Testis (tissue), 2 donors: ENCODE measurements at regions not wholly inside any gene's neighbourhood (a gene's known extent, or its start where the extent isn't known, plus 50 kb on each side); places are given as distances from the start of the nearest gene placed in this dataset.

Experiments used
- DNase-seq: peaks from one replicate; pipeline ENCODE4 v3.0.0-alpha.2; 2019
- H3K27ac ChIP-seq, 2 donors: fragments of 200-600 bp; sonication (generic); one replicate each; pipeline ENCODE4 v1.5.1; 2019
- H3K27me3 ChIP-seq: fragments of 200-600 bp; sonication (generic); one replicate; pipeline ENCODE4 v1.5.1; 2019
- H3K36me3 ChIP-seq: fragments of 200-600 bp; sonication (generic); one replicate; pipeline ENCODE4 v1.5.1; 2017; ENCODE audit warnings: low read depth; ENCODE audit errors: missing control alignments
- H3K4me1 ChIP-seq: fragments of 200-600 bp; sonication (generic); one replicate; pipeline ENCODE4 v1.5.1; 2019
- H3K4me3 ChIP-seq, 2 donors: fragments of 200-600 bp; sonication (generic); one replicate each; pipeline ENCODE4 v1.5.1; 2017 to 2019
- H3K9me3 ChIP-seq: fragments of 200-600 bp; sonication (generic); one replicate; pipeline ENCODE4 v1.5.1; 2017
- POLR2A ChIP-seq: fragments of 450-650 bp; IDR thresholded peaks from one replicate; pipeline ENCODE4 v1.6.1; 2017; ENCODE audit warnings: antibody characterized with exemption, mild to moderate bottlenecking, moderate library complexity
- WGBS, 2 donors: methylation state at CpG; one replicate each; pipeline ENCODE4 v1.1.5; 2018; 5-methylcytosine and 5-hydroxymethylcytosine counted together
- intact Hi-C: fragments of 100-400 bp; cut with DNase I; formaldehyde crosslinking; loops from one replicate; pipeline ENCODE4 v1.15.1; 2023; ENCODE audit warnings: low total_unique reads
- TF ChIP-seq, protein P1 (sequence below), 3 experiments: fragments of 450-650 bp in 2 of 3; fragments of 200-600 bp in 1 of 3; sonication (generic) in 1 of 3; IDR thresholded peaks; one replicate each; pipeline ENCODE4 v1.5.1; 2016 to 2019; ENCODE audit warnings: antibody characterized with exemption in 3 of 3, mild to moderate bottlenecking in 2 of 3, moderate library complexity in 1 of 3

DNA sequence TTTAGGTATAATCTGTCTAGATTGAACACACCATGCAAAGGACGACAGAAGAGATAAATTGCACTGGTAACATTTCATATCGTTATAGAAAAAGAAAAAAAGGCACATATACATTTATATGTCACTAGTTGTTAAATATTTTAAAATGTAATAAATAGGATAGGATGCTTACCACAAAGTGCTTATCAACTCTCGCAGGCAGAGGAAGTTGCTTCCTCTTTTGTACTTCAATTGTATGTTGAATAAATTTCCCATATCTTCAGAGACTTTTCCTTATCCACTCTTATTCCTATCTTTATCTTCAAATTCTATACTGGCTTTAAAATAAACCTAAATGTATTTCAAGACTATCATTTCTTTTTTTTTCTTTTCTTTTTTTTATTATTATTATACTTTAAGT, 163.3 kb upstream of the SPOCK3 start:
- Histone ChIP-seq H3K4me1 (no peaks in the 10 kb centered on the region), H3K36me3 (no peaks in the 10 kb centered on the region), H3K4me3 (no peak overlapping the region), H3K9me3 (no peaks in the 10 kb centered on the region), H3K27me3 (no peaks in the 10 kb centered on the region), H3K27ac (no peak overlapping the region)
- TF ChIP-seq, protein P1, sequence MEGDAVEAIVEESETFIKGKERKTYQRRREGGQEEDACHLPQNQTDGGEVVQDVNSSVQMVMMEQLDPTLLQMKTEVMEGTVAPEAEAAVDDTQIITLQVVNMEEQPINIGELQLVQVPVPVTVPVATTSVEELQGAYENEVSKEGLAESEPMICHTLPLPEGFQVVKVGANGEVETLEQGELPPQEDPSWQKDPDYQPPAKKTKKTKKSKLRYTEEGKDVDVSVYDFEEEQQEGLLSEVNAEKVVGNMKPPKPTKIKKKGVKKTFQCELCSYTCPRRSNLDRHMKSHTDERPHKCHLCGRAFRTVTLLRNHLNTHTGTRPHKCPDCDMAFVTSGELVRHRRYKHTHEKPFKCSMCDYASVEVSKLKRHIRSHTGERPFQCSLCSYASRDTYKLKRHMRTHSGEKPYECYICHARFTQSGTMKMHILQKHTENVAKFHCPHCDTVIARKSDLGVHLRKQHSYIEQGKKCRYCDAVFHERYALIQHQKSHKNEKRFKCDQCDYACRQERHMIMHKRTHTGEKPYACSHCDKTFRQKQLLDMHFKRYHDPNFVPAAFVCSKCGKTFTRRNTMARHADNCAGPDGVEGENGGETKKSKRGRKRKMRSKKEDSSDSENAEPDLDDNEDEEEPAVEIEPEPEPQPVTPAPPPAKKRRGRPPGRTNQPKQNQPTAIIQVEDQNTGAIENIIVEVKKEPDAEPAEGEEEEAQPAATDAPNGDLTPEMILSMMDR (IDR thresholded peaks at IDR 0.05) = no peak
- no peak for TF ChIP-seq POLR2A
- DNase-seq = no peak
- intact Hi-C loops = no loop called here
- 62 to 66% methylated on average over 3 of the region's 3 CpGs for WGBS, 2 donors

DNA sequence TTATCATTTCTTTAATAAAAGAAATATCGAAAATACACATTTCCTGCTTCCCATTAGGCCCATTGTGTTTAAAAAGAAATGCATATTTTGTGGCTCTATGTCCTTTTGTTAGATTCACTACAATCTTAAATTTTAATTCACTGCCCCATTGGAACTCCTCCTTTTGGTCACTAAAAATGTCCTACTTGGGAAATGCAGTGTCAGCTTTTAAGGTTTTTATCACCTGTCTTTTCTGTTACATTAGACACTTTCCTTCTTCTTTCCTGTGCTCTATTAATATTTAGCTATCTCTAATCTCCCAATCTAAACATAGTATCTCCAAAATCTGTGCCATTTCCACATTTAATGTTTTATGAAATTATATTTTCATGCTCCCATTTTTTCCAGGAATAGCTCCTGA, 164.9 kb upstream of the SPOCK3 start:
- H3K9me3 ChIP-seq = no peaks in the 10 kb centered on the region
- TF ChIP-seq POLR2A = no peak
- TF ChIP-seq, protein P1 (IDR thresholded peaks at IDR 0.05) = no peak
- 84 to 96% methylated on average over 1 of the region's 1 CpG for WGBS, 2 donors
- DNase-seq = no peak
- no peak overlapping the region for H3K27ac ChIP-seq
- intact Hi-C loops = no loop called here
- no peak overlapping the region for H3K4me3 ChIP-seq
- no peaks in the 10 kb centered on the region for H3K27me3 ChIP-seq
- no peaks in the 10 kb centered on the region for H3K36me3 ChIP-seq
- H3K4me1 ChIP-seq = no peaks in the 10 kb centered on the region

DNA sequence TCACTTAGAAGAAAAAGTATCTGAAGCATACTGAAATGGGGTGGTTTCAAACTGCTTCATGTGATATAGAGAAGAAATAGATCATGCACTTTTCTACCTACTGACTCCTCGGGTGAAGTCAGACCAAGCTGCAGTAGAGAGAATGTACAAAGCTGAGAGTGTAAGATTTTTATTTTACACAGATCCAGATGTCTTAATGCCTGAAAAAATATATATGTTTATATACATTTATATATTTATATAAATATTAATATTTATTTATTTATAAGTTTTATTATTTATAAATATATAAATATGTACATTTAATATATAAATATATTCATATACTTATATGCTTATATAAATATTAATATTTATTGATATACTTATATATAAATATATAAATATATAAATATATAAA, 171.9 kb upstream of the SPOCK3 start:
- no peaks in the 10 kb centered on the region for H3K4me1 ChIP-seq
- H3K4me3 ChIP-seq = no peak overlapping the region
- no peak overlapping the region for H3K27ac ChIP-seq
- no peaks in the 10 kb centered on the region for H3K9me3 ChIP-seq
- no peaks in the 10 kb centered on the region for H3K36me3 ChIP-seq
- no peaks in the 10 kb centered on the region for H3K27me3 ChIP-seq
- 89 to 98% methylated on average over 1 of the region's 1 CpG for WGBS, 2 donors
- TF ChIP-seq, protein P1 (IDR thresholded peaks at IDR 0.05) = no peak
- TF ChIP-seq POLR2A = no peak
- no peak for DNase-seq
- intact Hi-C loops = no loop called here

DNA sequence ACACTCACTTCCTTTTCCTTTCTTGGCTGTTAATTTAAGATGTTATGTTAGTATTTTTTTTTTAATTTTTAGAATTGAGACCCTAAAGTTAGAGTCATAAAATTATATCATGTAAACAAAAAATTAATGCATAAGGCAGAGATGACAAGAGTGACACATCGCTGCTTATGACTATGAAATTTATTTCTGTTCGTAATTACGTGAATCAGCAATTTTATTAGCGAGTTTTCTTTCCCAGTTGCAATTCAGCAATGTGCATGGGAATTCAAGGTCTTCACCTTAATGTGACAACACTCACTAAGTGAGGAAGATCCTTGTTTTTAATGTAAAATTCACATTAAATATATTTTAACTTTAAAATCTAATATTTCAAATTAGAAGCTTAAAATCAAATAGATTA, 181.2 kb upstream of the SPOCK3 start:
- H3K36me3 ChIP-seq = no peaks in the 10 kb centered on the region
- H3K9me3 ChIP-seq = no peaks in the 10 kb centered on the region
- no peaks in the 10 kb centered on the region for H3K4me1 ChIP-seq
- TF ChIP-seq, protein P1 (IDR thresholded peaks at IDR 0.05) = no peak
- no peak for TF ChIP-seq POLR2A
- no peak overlapping the region for H3K27ac ChIP-seq
- H3K27me3 ChIP-seq = no peaks in the 10 kb centered on the region
- WGBS, 2 donors = 92 to 94% methylated on average over 4 of the region's 4 CpGs
- no peak for DNase-seq
- intact Hi-C loops = no loop called here
- H3K4me3 ChIP-seq = no peak overlapping the region

DNA sequence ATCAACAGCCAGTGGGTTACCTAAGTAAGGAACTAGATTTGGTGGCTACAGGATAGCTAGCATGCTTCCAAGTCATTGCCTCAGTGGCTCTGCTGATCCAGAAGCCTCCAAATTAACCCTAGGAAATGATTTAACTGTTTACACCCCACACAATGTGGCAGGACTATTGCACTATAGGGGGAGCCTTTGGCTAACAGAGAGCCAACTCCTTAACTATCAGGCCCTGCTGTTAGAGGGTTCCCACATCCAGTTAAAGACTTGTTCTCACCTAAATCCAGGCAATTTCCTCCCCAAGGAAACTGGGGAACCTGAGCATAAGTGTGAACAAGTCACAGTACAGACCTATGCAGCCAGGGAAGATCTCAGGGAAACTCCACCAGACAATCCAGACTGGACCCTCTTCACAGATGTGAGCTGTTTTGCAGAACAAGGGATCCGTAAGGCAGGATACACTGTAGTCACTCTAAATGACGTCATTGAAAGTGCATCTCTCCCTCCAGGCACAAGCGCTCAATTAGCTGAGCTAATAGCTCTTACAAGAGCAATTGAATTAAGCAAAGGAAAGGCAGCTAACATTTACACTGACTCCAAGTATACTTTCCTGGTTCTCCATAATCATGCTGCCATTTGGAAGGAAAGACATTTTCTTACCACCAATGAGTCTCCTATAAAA, 185.3 kb upstream of the SPOCK3 start:
- H3K4me3 ChIP-seq = no peak overlapping the region
- no peak for DNase-seq
- H3K4me1 ChIP-seq = no peaks in the 10 kb centered on the region
- TF ChIP-seq, protein P1 (IDR thresholded peaks at IDR 0.05) = no peak
- no peak for TF ChIP-seq POLR2A
- intact Hi-C loops = no loop called here
- H3K36me3 ChIP-seq = no peaks in the 10 kb centered on the region
- H3K27me3 ChIP-seq = no peaks in the 10 kb centered on the region
- H3K9me3 ChIP-seq = no peaks in the 10 kb centered on the region
- H3K27ac ChIP-seq = no peak overlapping the region
- WGBS, 2 donors = 82 to 100% methylated on average over 3 of the region's 3 CpGs
